ENCODE measurements at regions not wholly inside any gene's neighbourhood (a gene's known extent, or its start where the extent isn't known, plus 50 kb on each side); places are given as distances from the start of the nearest gene placed in this dataset.

- POLR2A ChIA-PET, result no interaction called here
- CTCF ChIA-PET, result interaction anchor here (1.0 to 1.3 kb wide), 2 partner anchors 11 to 14 kb away, joined by 3 to 5 read pairs; no protein-coding TSS in a partner anchor
- TF ChIP-seq CTCF (IDR thresholded peaks at IDR 0.05; ENCODE audit: control extremely low read depth, extremely low read depth, low read depth, missing control alignments), result no peak
- DNase-seq (ENCODE audit: extremely low spot score), result no peak
Observed at GRCh38 chr6:164178679-164179332, 764.3 kb downstream of the QKI start.

- DNase-seq (ENCODE audit: extremely low spot score), result no peak
- no peak for TF ChIP-seq CTCF (IDR thresholded peaks at IDR 0.05; ENCODE audit: control extremely low read depth, extremely low read depth, low read depth, missing control alignments)
- POLR2A ChIA-PET, result no interaction called here
- CTCF ChIA-PET, result interaction anchor here (1.0 to 1.2 kb wide), 3 partner anchors 16 to 41 kb away, joined by 3 read pairs; no protein-coding TSS in a partner anchor
Observed at GRCh38 chr6:164169355-164169754, 754.8 kb downstream of the QKI start.

GRCh38 chr6:164168595-164168994, 754.1 kb downstream of the QKI start:
- no peak for DNase-seq (ENCODE audit: extremely low spot score)
- POLR2A ChIA-PET, result no interaction called here
- no peak for TF ChIP-seq CTCF (IDR thresholded peaks at IDR 0.05; ENCODE audit: control extremely low read depth, extremely low read depth, low read depth, missing control alignments)
- CTCF ChIA-PET, result interaction anchor here (1.0 to 1.2 kb wide), 3 partner anchors 16 to 42 kb away, joined by 3 read pairs; no protein-coding TSS in a partner anchor

- TF ChIP-seq CTCF (IDR thresholded peaks at IDR 0.05; ENCODE audit: control extremely low read depth, extremely low read depth, low read depth, missing control alignments), result no peak
- ChIA-PET POLR2A (no interaction called here), CTCF (no interaction called here)
- no peak for DNase-seq (ENCODE audit: extremely low spot score)
Observed at GRCh38 chr6:164167873-164168405, 753.4 kb downstream of the QKI start.

GRCh38 chr6:164166996-164167395, 752.5 kb downstream of the QKI start:
- POLR2A ChIA-PET, result no interaction called here
- CTCF ChIA-PET, result interaction anchor here (1.4 kb wide), 1 partner anchor 14 kb away, joined by 3 read pairs; no protein-coding TSS in a partner anchor
- TF ChIP-seq CTCF (IDR thresholded peaks at IDR 0.05; ENCODE audit: control extremely low read depth, extremely low read depth, low read depth, missing control alignments), result no peak
- no peak for DNase-seq (ENCODE audit: extremely low spot score)

GRCh38 chr6:164166515-164166914, 752.0 kb downstream of the QKI start:
- no peak for TF ChIP-seq CTCF (IDR thresholded peaks at IDR 0.05; ENCODE audit: control extremely low read depth, extremely low read depth, low read depth, missing control alignments)
- POLR2A ChIA-PET, result no interaction called here
- CTCF ChIA-PET, result interaction anchor here (1.4 kb wide), 1 partner anchor 13 kb away, joined by 3 read pairs; no protein-coding TSS in a partner anchor
- DNase-seq (ENCODE audit: extremely low spot score), result no peak

Data from GM10248 (cell line).